ENCODE measurements at regions not wholly inside any gene's neighbourhood (a gene's known extent, or its start where the extent isn't known, plus 50 kb on each side); places are given as distances from the start of the nearest gene placed in this dataset.

DNA sequence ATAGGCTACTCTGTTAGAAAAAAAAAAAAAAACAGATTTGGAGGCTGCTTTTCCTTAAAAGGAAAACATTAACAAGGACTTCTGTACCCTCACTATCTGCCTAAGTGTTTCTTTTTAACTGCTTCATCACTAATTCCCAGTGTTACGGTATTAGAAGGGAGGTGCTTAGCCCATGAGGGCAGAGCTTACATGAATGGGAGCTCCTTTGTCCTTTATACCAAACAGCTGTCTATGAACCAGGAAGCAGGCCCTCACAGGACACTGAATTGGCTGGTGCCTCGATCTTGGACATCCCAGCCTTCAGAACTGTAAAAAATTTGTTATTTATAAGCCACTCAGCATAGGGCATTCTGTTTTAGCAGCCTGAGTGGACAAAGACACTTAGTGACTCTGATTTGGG lies 215.6 kb upstream of the NRSN1 start:
- 8 to 30% (median 22%) methylated on average over 2 of the region's 2 CpGs for WGBS, 3 donors
- TF ChIP-seq, protein P1, sequence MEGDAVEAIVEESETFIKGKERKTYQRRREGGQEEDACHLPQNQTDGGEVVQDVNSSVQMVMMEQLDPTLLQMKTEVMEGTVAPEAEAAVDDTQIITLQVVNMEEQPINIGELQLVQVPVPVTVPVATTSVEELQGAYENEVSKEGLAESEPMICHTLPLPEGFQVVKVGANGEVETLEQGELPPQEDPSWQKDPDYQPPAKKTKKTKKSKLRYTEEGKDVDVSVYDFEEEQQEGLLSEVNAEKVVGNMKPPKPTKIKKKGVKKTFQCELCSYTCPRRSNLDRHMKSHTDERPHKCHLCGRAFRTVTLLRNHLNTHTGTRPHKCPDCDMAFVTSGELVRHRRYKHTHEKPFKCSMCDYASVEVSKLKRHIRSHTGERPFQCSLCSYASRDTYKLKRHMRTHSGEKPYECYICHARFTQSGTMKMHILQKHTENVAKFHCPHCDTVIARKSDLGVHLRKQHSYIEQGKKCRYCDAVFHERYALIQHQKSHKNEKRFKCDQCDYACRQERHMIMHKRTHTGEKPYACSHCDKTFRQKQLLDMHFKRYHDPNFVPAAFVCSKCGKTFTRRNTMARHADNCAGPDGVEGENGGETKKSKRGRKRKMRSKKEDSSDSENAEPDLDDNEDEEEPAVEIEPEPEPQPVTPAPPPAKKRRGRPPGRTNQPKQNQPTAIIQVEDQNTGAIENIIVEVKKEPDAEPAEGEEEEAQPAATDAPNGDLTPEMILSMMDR (IDR thresholded peaks at IDR 0.05) = no peak
- Histone ChIP-seq H3K27ac (no peak overlapping the region), H3K27me3 (ENCODE audit: insufficient read depth in 3 of 3, low read length in 2 of 3) (no peaks in the 10 kb centered on the region), H3K36me3 (ENCODE audit: insufficient read depth in 1 of 2, low read depth in 1 of 2) (no peaks in the 10 kb centered on the region), H3K9me3 (no peaks in the 10 kb centered on the region), H3K4me3 (no peak overlapping the region), H3K4me1 (no peaks in the 10 kb centered on the region)
- ATAC-seq (no peak), DNase-seq (no peak)
- intact Hi-C loops (cut with DNase I) = no loop called here

DNA sequence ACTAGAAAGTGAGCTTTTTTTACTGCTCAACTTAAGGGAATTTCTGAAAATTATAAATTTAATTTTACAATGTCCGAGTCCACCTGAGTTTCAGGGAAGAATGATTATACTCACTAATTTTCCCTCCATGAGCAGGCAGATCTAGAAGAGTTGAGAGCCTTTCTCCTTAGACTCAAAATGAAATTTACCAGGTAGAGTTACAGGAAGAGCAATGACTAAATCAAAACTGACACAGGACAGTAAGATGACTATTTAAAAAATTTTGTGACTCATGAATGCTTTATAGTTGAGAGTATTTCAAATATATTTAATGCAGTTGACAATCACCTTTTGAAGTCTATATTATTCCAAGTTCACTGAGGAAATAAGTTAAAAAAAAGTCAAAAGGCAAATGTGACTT lies 198.1 kb upstream of the NRSN1 start:
- Histone ChIP-seq H3K4me3 (no peak overlapping the region), H3K4me1 (no peaks in the 10 kb centered on the region), H3K27ac (no peak overlapping the region), H3K36me3 (ENCODE audit: insufficient read depth in 1 of 2, low read depth in 1 of 2) (no peaks in the 10 kb centered on the region), H3K27me3 (ENCODE audit: insufficient read depth in 3 of 3, low read length in 2 of 3) (no peaks in the 10 kb centered on the region), H3K9me3 (no peaks in the 10 kb centered on the region)
- ATAC-seq = no peak
- intact Hi-C loops (cut with DNase I) = no loop called here
- WGBS, 3 donors = 95 to 98% (median 96%) methylated on average over 1 of the region's 1 CpG
- DNase-seq = no peak
- TF ChIP-seq, protein P1 (IDR thresholded peaks at IDR 0.05) = no peak

DNA sequence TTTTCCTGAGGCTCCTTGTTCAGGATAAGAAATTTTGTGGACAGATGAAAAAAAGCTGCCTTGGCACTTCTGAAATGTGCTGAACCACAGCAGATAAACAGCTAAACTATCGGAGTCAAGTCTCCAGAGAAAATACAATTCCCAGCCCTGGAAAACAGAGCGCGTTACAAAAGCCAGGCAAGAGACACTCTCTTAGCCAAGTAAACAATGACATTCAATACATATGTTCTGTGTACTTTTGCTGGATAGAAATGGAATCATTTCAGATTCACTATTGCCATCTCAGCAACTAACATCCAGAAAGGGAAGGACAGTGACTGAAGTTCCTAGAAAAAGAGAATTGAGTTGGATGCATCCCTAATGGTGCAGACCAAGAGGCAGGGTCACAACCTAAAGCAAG lies 196.8 kb upstream of the NRSN1 start:
- Histone ChIP-seq H3K4me3 (no peak overlapping the region), H3K36me3 (ENCODE audit: insufficient read depth in 1 of 2, low read depth in 1 of 2) (no peaks in the 10 kb centered on the region), H3K9me3 (peaks cover 11% of the 10 kb centered on the region), H3K27ac (no peak overlapping the region), H3K27me3 (ENCODE audit: insufficient read depth in 3 of 3, low read length in 2 of 3) (no peaks in the 10 kb centered on the region), H3K4me1 (no peaks in the 10 kb centered on the region)
- DNase-seq (no peak), ATAC-seq (no peak)
- 42 to 47% (median 43%) methylated on average over 3 of the region's 3 CpGs for WGBS, 3 donors
- intact Hi-C loops (cut with DNase I) = no loop called here
- TF ChIP-seq, protein P1 (IDR thresholded peaks at IDR 0.05) = no peak

DNA sequence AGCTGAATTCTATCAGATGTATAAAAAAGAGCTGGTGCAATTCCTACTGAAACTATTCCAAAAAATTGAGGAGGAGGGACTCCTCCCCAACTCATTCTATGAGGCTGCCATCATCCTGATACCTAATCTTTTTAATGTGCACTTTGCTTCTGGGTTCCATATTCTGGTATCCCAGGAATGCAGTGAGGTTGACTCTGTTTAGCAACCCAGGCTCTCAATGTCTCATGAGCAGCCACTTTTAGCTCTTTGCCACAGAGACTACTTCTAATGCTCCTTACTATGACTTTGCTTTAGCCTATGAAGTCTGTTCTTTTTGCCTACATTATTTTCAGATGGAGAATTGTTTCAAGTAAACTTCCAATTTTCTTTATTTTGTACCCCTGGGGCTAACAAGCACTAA lies 185.5 kb upstream of the NRSN1 start:
- intact Hi-C loops (cut with DNase I) = no loop called here
- H3K4me1 ChIP-seq = no peaks in the 10 kb centered on the region
- TF ChIP-seq, protein P1 (IDR thresholded peaks at IDR 0.05) = no peak
- no peaks in the 10 kb centered on the region for H3K9me3 ChIP-seq
- no peak overlapping the region for H3K27ac ChIP-seq
- H3K27me3 ChIP-seq (ENCODE audit: insufficient read depth in 3 of 3, low read length in 2 of 3) = peaks cover 0 to 1% (median 0%) of the 10 kb centered on the region in 3 donors
- no peaks in the 10 kb centered on the region for H3K36me3 ChIP-seq (ENCODE audit: insufficient read depth in 1 of 2, low read depth in 1 of 2)
- DNase-seq (no peak), ATAC-seq (no peak)
- H3K4me3 ChIP-seq = no peak overlapping the region

DNA sequence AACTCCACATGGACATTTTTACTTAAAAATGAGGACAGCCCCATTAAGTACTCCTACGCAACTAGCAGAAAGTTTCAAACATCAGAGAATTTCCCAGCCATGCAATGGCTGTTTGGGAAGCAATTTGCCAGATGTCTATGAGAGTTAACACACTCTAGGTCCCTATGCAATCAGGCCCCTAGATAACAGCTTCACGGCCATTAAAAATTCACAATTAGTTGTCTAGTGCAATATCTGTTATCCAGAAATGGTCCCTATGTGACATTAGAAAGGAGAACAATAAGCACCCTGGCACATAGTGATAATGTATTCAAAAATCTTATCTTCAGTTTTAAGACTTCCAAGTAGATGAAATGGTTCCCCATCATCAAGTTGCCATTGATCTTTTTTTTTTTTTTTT lies 174.3 kb upstream of the NRSN1 start:
- no peaks in the 10 kb centered on the region for H3K4me1 ChIP-seq
- 82 to 88% (median 85%) methylated on average over 2 of the region's 2 CpGs for WGBS, 3 donors
- no peaks in the 10 kb centered on the region for H3K27me3 ChIP-seq (ENCODE audit: insufficient read depth in 3 of 3, low read length in 2 of 3)
- H3K9me3 ChIP-seq = no peaks in the 10 kb centered on the region
- no peak for DNase-seq
- no peaks in the 10 kb centered on the region for H3K36me3 ChIP-seq (ENCODE audit: insufficient read depth in 1 of 2, low read depth in 1 of 2)
- ATAC-seq = no peak
- no peak overlapping the region for H3K4me3 ChIP-seq
- TF ChIP-seq, protein P1 (IDR thresholded peaks at IDR 0.05) = no peak
- intact Hi-C loops (cut with DNase I) = no loop called here
- no peak overlapping the region for H3K27ac ChIP-seq
